Panc1 (cell line): ENCODE measurements at regions not wholly inside any gene's neighbourhood (a gene's known extent, or its start where the extent isn't known, plus 50 kb on each side); places are given as distances from the start of the nearest gene placed in this dataset.

Experiments used
- ATAC-seq: fragments of 200-7000 bp; cut with Tn5 transposase; 2 replicates; pipeline ENCODE4 v1.9.1; 2020; ENCODE audit warnings: mild to moderate bottlenecking, moderate library complexity
- BruUV-seq: library from RNA; stranded (reverse); fragments of 400-500 nt; replicated peaks from 2 replicates; lab custom pipeline; 2021; lab: Mats Ljungman, UMichigan
- CTCF ChIA-PET: fragments of 300-600 bp; sonication (Branson Sonifier 250); formaldehyde crosslinking; loops from one replicate; lab custom pipeline; 2022; ENCODE audit warnings: antibody characterized with exemption; lab: Charles Lee
- POLR2A ChIA-PET: fragments of 300-600 bp; sonication (Branson Sonifier 250); formaldehyde crosslinking; loops from one replicate; lab custom pipeline; 2022; ENCODE audit warnings: antibody characterized with exemption; lab: Charles Lee
- DNase-seq: peaks from one replicate; pipeline ENCODE4 v3.0.0-alpha.2; 2010; ENCODE audit warnings: low read depth, low spot score
- H3K27ac ChIP-seq: 2 replicates; pipeline ENCODE4 v1.5.1; 2011; ENCODE audit warnings: mild to moderate bottlenecking, low read length, inconsistent platforms
- H3K27me3 ChIP-seq: fragments of 200-500 bp; sonication (Bioruptor generic); 2 replicates; pipeline ENCODE4 v1.6.0; 2014; ENCODE audit warnings: low read length, inconsistent platforms; ENCODE audit not compliant: control insufficient read depth, insufficient read depth
- H3K36me3 ChIP-seq: fragments of 200-500 bp; sonication (Bioruptor generic); 2 replicates; pipeline ENCODE4 v1.5.1; 2014; ENCODE audit warnings: inconsistent platforms, mild to moderate bottlenecking, low read length, moderate library complexity; ENCODE audit not compliant: control insufficient read depth, insufficient read depth
- H3K4me1 ChIP-seq: 2 replicates; pipeline ENCODE4 v1.5.1; 2011; ENCODE audit warnings: inconsistent platforms, mild to moderate bottlenecking, low read length, moderate library complexity; ENCODE audit not compliant: control insufficient read depth, insufficient read depth
- H3K4me3 ChIP-seq, 2 experiments: 2 replicates each; pipeline ENCODE4 v1.5.1; 2011 to 2012; ENCODE audit warnings: low read depth in 2 of 2, low read length in 2 of 2, mild to moderate bottlenecking in 2 of 2, inconsistent platforms in 1 of 2, moderate library complexity in 1 of 2
- H3K9me3 ChIP-seq: fragments of 200-500 bp; sonication (Bioruptor generic); 2 replicates; pipeline ENCODE4 v1.5.1; 2014; ENCODE audit warnings: low read depth, mild to moderate bottlenecking, inconsistent platforms, low read length, moderate library complexity; ENCODE audit not compliant: control insufficient read depth, insufficient read depth
- CTCF ChIP-seq: fragments of 450-650 bp; IDR thresholded peaks from 2 replicates; pipeline ENCODE4 v1.5.1; 2017; ENCODE audit warnings: mild to moderate bottlenecking
- POLR2AphosphoS5 ChIP-seq: IDR thresholded peaks from 2 replicates; pipeline ENCODE4 v1.6.1; 2012; ENCODE audit warnings: mild to moderate bottlenecking, low read depth, low read length, moderate library complexity
- REST ChIP-seq, 2 experiments: IDR thresholded peaks; 2 replicates each; pipeline ENCODE4 v1.6.1; 2011 to 2012; ENCODE audit warnings: low read depth in 2 of 2, control low read depth in 1 of 2, low read length in 1 of 2, mild to moderate bottlenecking in 1 of 2, moderate library complexity in 1 of 2; ENCODE audit not compliant: insufficient read depth in 1 of 2
- SIN3A ChIP-seq: IDR thresholded peaks from 2 replicates; pipeline ENCODE4 v1.6.1; 2012; ENCODE audit warnings: low read depth, mild to moderate bottlenecking, low read length, moderate library complexity, borderline replicate concordance; ENCODE audit not compliant: insufficient read depth
- TCF7L2 ChIP-seq: IDR thresholded peaks from 2 replicates; pipeline ENCODE4 v1.6.1; 2011; ENCODE audit warnings: mild to moderate bottlenecking, low read depth, low read length, inconsistent platforms
- in situ Hi-C: cut with HindIII; loops from 2 replicates; pipeline ENCODE4 v1.10.0; 2016; ENCODE audit warnings: low sequenced_read_pairs, low pct_unique_long_range_greater_than_20kb
- intact Hi-C: fragments of 100-400 bp; cut with micrococcal nuclease; formaldehyde crosslinking; loops from one replicate; pipeline ENCODE4 v1.10.0; 2022; ENCODE audit not compliant: unreplicated experiment

- no TSS peak for BruUV-seq
- Histone ChIP-seq H3K4me3 (no peak overlapping the region), H3K9me3 (no peaks in the 10 kb centered on the region), H3K4me1 (no peaks in the 10 kb centered on the region), H3K27ac (no peak overlapping the region), H3K36me3 (no peaks in the 10 kb centered on the region), H3K27me3 (no peaks in the 10 kb centered on the region)
- ATAC-seq (no peak), DNase-seq (no peak)
- intact Hi-C loops (no loop called here), in situ Hi-C loops (no loop called here)
- TF ChIP-seq CTCF (no peak), TCF7L2 (no peak), POLR2AphosphoS5 (no peak), SIN3A (no peak), REST (IDR thresholded peaks at IDR 0.05; ENCODE audit: insufficient read depth in 1 of 2, low read depth in 2 of 2, low read length in 1 of 2) (no peak)
- CTCF ChIA-PET: no interaction called here
- POLR2A ChIA-PET: no interaction called here
Measured at GRCh38 chr15:25536801-25537611, 98.2 kb upstream of the UBE3A start.

GRCh38 chr15:25535866-25536265, 97.0 kb upstream of the UBE3A start:
- CTCF ChIA-PET: no interaction called here
- intact Hi-C loops: no loop called here

More at GRCh38 chr15:25535866-25536265, 97.0 kb upstream of the UBE3A start:
- H3K9me3 ChIP-seq: no peaks in the 10 kb centered on the region
- H3K36me3 ChIP-seq: no peaks in the 10 kb centered on the region
- DNase-seq: no peak
- no peaks in the 10 kb centered on the region for H3K27me3 ChIP-seq
- ATAC-seq: no peak
- H3K4me1 ChIP-seq: no peaks in the 10 kb centered on the region
- POLR2A ChIA-PET: no interaction called here
- TF ChIP-seq POLR2AphosphoS5 (no peak), SIN3A (no peak), CTCF (no peak), REST (IDR thresholded peaks at IDR 0.05; ENCODE audit: insufficient read depth in 1 of 2, low read depth in 2 of 2, low read length in 1 of 2) (no peak), TCF7L2 (no peak)
- H3K4me3 ChIP-seq: no peak overlapping the region
- no peak overlapping the region for H3K27ac ChIP-seq
- in situ Hi-C loops: no loop called here
- no TSS peak for BruUV-seq
